ENCODE measurements at regions not wholly inside any gene's neighbourhood (a gene's known extent, or its start where the extent isn't known, plus 50 kb on each side); places are given as distances from the start of the nearest gene placed in this dataset.

DNA sequence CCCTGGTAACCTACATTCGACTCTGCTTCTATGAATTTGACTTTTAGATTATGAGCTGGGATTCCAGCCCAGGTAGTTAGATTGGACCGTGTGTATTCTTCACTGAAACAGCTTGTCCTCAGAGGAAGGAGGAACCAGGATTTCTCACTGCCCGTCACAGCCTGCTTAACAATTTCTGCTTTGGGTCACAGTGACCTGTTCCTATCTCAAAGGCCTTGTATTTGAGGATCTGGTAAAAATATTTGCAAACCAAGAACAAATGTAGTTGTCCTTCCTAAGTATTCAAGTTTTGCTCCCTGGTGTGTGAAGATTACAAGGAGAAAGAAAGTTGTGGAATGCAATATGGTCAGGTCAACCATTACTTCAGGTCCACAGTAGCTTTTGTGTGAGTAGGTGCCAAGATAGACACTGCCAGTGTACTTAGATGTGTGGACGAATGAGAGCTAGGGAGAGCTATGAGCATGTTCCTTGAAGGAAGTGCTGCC, 55.1 kb downstream of the KIF4B start:
- no peak for DNase-seq

DNA sequence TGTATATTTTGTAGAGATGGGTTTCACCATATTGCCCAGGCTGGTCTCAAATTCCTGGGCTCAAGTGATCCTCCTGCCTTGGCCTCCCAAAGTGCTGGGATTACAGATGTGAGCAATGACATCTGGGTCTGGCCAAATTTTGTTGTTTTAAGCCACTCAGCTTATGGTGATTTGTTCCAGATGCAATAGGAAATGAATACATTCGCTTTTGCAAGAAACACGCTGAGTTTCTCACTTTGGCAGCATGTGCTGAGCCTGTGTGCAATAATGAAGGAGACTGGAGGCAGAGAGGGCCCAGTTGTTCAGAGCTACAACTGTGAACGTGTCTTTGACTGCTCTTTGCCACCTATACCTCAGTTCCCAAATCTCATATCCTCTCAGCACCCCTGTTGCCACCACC, 56.4 kb downstream of the KIF4B start:
- no peak for DNase-seq

- DNase-seq = no peak
These were observed 57.2 kb downstream of the KIF4B start for GRCh38 chr5:155070781-155071180.

DNA sequence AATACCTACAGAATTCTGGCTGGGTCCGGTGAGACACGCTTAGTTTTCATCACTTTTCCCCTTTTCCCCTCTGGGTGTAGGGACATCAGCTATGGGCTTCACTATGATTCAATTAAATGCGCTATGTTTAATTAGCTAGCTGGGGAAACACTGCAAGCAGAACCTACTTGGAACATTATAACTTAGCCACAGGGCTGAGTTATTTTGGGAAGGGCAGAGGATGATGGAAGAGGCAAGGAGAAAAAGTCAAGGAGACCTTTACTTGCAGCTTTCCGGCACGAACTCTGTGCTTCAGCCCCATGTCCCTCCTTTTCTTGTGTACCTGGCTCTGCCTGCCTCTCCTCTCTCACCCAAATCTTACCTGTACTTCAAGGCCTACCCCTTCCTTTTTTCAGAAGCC, 62.8 kb downstream of the KIF4B start:
- DNase-seq = no peak

- no peak for DNase-seq
These were observed 66.1 kb downstream of the KIF4B start for GRCh38 chr5:155079698-155080097.

DNA sequence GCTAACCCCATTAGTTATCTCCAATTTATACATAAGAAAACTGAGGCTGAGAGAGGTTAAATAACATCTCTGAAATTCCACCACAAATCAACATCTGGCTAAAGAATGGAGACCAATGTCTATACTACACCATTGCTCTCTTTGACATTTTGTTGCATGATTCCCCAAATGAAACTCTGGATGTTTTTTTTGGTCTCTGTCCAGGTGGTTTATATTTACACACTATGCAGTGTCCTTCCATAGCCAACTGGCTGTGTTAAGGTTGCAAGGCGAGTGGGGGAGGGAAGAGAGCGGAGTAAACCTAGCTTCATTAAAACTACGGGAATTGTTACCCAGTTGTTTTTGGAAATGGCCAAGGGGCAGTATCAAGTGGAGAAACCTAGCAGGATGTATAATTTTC, 67.2 kb downstream of the KIF4B start:
- DNase-seq = no peak

GRCh38 chr5:155081618-155082017, 68.1 kb downstream of the KIF4B start:
- DNase-seq = no peak

DNA sequence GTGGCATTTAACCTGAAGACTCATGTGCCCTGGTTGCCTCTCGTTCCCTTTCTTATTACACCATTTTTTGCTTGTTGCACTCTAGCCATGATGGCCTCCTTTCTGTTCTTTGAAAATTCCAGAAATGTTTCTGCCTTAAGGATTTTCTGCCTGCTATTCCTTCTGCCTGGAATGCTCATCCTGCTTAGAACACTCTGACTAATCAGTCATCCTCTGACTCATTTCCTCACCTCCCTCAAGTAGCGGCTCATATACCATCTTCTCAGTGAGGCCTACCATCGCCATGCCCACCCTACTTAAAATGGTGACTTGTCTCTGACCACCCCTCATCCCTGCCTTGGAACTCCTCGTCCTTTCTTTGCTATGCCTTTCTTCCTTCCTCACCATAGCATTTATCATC, 68.8 kb downstream of the KIF4B start:
- no peak for DNase-seq

DNA sequence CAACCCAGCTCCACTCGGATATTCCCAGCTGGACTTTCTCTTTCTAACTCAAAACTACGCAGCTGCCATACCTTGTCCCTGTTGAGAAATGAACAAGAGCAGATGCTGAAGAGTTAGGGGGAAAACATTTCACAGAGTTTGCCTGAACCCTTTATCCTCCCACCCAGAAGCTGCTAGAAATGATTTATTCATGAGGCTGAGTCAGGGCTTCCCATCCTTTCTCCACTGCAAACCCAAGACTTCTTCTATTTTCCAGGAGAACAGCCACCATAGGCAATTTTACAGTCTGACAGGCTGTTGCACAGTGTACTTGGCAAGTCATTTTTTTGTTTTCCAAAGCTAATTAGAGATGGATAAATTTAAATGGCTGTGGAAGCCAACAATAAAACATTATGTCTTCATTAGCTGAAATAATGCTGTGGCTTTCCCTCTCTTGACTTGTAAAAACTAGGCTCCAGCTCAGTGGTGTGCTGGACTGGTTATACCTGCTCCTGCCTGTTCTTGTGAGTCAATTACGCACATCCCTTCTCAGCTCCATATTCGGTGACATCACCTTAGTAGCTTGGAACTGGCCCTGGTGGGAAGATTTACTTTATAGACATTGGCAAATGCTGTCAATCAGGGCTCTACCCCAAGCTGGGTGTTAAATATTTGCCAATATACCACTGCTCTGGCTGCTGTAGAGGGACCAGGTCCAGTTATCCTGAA, 71.9 kb downstream of the KIF4B start:
- no peak for DNase-seq

DNA sequence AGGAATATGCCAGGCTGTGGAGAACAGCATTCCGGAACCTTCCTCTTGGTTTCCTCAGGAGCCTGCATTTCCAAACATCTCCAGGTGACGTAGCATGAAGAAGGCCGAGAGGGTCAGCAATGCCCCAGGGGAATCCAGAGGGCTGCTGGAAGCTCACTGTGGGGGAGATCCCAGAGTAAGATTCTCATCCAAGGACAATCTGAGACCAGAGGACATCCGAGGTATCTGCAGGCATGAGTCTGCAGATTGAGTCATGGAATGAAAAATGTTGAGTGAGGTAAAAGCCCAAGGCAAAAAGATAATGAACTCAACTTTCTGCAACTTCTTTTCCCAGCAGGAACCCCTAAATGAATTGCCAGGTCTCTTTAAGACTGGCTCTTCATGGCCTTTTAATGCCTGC, 73.5 kb downstream of the KIF4B start:
- DNase-seq = no peak

GRCh38 chr5:155088811-155089210, 75.3 kb downstream of the KIF4B start:
- no peak for DNase-seq

- DNase-seq = no peak
These were observed 76.1 kb downstream of the KIF4B start for GRCh38 chr5:155089643-155090042.

- no peak for DNase-seq
These were observed 77.6 kb downstream of the KIF4B start for GRCh38 chr5:155091063-155091648.

- no peak for DNase-seq
These were observed 78.5 kb downstream of the KIF4B start for GRCh38 chr5:155091768-155092717.

DNA sequence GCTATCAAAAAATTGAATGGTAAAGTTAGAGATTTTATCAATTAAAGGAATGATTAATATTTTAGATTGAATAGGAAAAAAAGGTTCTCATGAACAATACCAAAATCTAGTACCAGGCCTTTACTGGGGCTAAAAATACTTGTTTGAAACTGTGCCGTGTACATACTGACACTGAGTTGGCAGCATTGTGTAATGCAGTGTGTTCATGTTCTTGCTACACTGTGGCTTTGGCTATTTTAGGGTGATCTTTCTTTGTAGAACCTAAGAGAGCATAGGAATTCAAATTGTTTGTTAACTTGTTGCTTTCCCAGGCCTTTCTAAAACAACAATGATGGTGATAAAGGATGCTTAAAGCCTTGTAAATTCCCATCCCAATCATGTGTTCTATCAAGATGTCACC, 80.9 kb downstream of the KIF4B start:
- DNase-seq = no peak

GRCh38 chr5:155097995-155098394, 84.4 kb downstream of the KIF4B start:
- DNase-seq = no peak

DNA sequence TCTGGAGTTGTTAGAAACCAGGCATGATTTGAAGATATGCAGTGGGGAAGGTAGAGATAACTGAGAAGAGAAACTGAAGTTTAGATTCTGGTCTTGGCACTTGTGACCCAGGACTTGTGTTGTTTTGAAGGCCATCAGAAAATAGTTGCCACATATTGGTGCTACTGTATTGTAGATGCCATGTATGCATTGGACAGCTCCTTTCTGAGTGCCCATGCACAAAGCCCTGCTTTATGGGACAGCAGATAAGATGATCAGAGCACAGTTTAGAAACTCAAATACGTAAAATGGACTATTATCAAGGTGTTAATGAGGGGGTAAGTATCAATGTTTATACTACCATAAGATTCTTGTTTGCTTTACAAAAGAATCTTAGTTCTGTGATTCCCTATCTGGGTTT, 84.9 kb downstream of the KIF4B start:
- no peak for DNase-seq

GRCh38 chr5:155101697-155102096, 88.1 kb downstream of the KIF4B start:
- DNase-seq = no peak

DNA sequence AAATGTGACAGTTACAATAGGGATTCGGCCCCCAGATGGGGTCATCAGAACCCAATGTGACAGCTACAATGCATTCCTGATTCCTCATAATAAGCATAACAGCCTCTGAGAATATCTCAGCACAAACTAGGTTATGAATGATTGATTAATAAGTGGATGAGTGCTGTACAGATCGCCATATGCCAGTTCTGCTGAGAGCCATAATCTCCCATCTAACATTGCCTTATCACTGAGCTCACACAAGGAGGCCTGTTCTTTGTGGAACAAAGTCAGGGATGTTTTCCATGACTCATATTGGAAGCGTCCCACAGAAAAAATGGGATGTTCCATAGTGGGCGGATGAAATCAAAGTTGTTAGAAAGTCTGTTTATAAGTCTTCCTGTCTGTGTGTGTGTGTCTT, 89.6 kb downstream of the KIF4B start:
- no peak for DNase-seq

GRCh38 chr5:155104441-155104840, 90.9 kb downstream of the KIF4B start:
- DNase-seq = no peak

- no peak for DNase-seq
These were observed 92.7 kb downstream of the KIF4B start for GRCh38 chr5:155106221-155106620.

DNA sequence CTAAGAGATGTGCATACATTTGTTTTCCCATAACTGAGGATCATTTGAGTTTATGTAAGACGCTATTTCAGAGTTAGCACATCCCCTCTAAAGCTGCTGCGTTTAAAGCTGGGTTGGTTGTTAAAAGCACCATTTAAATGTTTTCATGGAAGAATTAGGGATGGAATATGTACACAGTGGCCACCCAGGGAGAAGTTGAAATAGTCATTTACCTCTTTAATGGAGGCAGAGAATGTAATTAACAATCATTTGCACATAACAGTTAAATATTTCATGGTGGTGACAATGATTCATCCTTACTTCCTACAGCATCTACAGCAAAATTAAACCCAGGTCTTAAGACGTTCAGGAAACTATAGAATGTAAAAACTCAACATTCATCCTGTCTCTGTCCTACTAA, 100.3 kb downstream of the KIF4B start:
- DNase-seq = no peak

- no peak for DNase-seq
These were observed 101.1 kb downstream of the KIF4B start for GRCh38 chr5:155114655-155115054.

Measured in inflammatory macrophage treated with lipopolysaccharide for 1 hour (primary cell).